ENCODE measurements at regions not wholly inside any gene's neighbourhood (a gene's known extent, or its start where the extent isn't known, plus 50 kb on each side); places are given as distances from the start of the nearest gene placed in this dataset.

DNA sequence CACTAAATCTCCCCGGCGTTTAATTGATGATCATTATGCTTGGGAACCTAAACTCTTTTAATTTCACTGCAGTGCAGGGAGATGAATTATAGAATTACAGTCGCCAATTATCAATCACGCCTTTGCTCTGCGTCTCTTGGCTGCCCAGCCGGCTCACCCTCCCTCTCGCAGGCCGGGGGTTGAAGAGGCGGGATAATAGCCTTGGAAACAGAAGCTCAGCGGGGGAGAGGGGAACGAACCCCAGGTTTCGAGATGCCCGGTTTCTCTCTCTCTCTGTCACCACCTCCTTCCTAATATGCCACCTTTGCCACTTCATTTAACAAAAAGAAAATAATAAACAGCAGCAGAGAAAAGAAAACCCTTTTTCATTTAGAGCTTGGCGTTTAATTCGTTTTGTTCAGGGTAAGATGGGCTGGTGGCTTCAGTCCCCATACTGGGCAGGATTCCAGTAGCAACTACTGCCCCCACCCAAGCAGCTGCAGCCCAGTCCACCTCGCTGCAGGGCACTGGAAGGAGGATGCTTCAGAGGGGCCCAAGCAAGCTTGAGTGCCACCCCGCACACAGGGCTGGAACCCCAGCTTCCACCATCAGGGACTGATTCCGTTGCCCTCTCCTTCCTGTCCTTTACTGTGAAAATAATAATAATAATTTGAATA lies 271.7 kb downstream of the BUD13 start:
- TF ChIP-seq, protein P1, sequence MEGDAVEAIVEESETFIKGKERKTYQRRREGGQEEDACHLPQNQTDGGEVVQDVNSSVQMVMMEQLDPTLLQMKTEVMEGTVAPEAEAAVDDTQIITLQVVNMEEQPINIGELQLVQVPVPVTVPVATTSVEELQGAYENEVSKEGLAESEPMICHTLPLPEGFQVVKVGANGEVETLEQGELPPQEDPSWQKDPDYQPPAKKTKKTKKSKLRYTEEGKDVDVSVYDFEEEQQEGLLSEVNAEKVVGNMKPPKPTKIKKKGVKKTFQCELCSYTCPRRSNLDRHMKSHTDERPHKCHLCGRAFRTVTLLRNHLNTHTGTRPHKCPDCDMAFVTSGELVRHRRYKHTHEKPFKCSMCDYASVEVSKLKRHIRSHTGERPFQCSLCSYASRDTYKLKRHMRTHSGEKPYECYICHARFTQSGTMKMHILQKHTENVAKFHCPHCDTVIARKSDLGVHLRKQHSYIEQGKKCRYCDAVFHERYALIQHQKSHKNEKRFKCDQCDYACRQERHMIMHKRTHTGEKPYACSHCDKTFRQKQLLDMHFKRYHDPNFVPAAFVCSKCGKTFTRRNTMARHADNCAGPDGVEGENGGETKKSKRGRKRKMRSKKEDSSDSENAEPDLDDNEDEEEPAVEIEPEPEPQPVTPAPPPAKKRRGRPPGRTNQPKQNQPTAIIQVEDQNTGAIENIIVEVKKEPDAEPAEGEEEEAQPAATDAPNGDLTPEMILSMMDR (IDR thresholded peaks at IDR 0.05): no peak
- no peak for TF ChIP-seq POLR2AphosphoS5 (IDR thresholded peaks at IDR 0.05)
